ENCODE measurements at regions not wholly inside any gene's neighbourhood (a gene's known extent, or its start where the extent isn't known, plus 50 kb on each side); places are given as distances from the start of the nearest gene placed in this dataset.

GRCh38 chr14:27085500-27085899 is 487.7 kb upstream of the NOVA1 start:
- H3K27me3 Mint-ChIP-seq: no peaks in the 10 kb centered on the region
- no peaks in the 10 kb centered on the region for H3K4me1 Mint-ChIP-seq
- CTCF ChIA-PET: no interaction called here

GRCh38 chr14:27090716-27091115 is 492.9 kb upstream of the NOVA1 start:
- no peaks in the 10 kb centered on the region for H3K4me1 Mint-ChIP-seq
- DNase-seq (no peak), ATAC-seq (no peak)
- ChIA-PET POLR2A (no interaction called here), CTCF (no interaction called here)
- H3K27me3 Mint-ChIP-seq: no peaks in the 10 kb centered on the region
- no peaks in the 10 kb centered on the region for H3K36me3 Mint-ChIP-seq (ENCODE audit: low read depth)
- H3K9me3 Mint-ChIP-seq (ENCODE audit: low read depth): peaks cover 4% of the 10 kb centered on the region
- no peak overlapping the region for H3K27ac Mint-ChIP-seq
- intact Hi-C loops (cut with DNase I, micrococcal nuclease): no loop called here
- H3K4me3 Mint-ChIP-seq: no peak overlapping the region

More at GRCh38 chr14:27085500-27085899, 487.7 kb upstream of the NOVA1 start:
- ATAC-seq (no peak), DNase-seq (no peak)
- intact Hi-C loops (cut with DNase I, micrococcal nuclease): no loop called here
- POLR2A ChIA-PET: no interaction called here
- Mint-ChIP-seq H3K9me3 (ENCODE audit: low read depth) (peaks cover 7% of the 10 kb centered on the region), H3K4me3 (no peak overlapping the region), H3K27ac (no peak overlapping the region), H3K36me3 (ENCODE audit: low read depth) (no peaks in the 10 kb centered on the region)

- ChIA-PET CTCF (no interaction called here), POLR2A (no interaction called here)
- intact Hi-C loops (cut with DNase I, micrococcal nuclease): no loop called here
- H3K9me3 Mint-ChIP-seq (ENCODE audit: low read depth): peaks cover 6% of the 10 kb centered on the region
- H3K27me3 Mint-ChIP-seq: no peaks in the 10 kb centered on the region
- H3K36me3 Mint-ChIP-seq (ENCODE audit: low read depth): no peaks in the 10 kb centered on the region
- no peak overlapping the region for H3K27ac Mint-ChIP-seq
- H3K4me3 Mint-ChIP-seq: no peak overlapping the region
- no peak for ATAC-seq
- no peaks in the 10 kb centered on the region for H3K4me1 Mint-ChIP-seq
- no peak for DNase-seq
These were observed 494.1 kb upstream of the NOVA1 start for GRCh38 chr14:27091973-27092372.

GRCh38 chr14:27096091-27096490 is 498.3 kb upstream of the NOVA1 start:
- ChIA-PET POLR2A (no interaction called here), CTCF (interaction anchor here (0.7 kb wide), 1 partner anchor 19 kb away, joined by 3 read pairs; no protein-coding TSS in a partner anchor)
- no peak for DNase-seq
- no peak for ATAC-seq
- Mint-ChIP-seq H3K4me3 (no peak overlapping the region), H3K27me3 (no peaks in the 10 kb centered on the region), H3K27ac (no peak overlapping the region), H3K36me3 (ENCODE audit: low read depth) (no peaks in the 10 kb centered on the region), H3K9me3 (ENCODE audit: low read depth) (peaks cover 18% of the 10 kb centered on the region), H3K4me1 (no peaks in the 10 kb centered on the region)
- intact Hi-C loops (cut with DNase I, micrococcal nuclease): no loop called here

- no peak overlapping the region for H3K4me3 Mint-ChIP-seq
- DNase-seq: no peak
- no peaks in the 10 kb centered on the region for H3K4me1 Mint-ChIP-seq
- CTCF ChIA-PET: no interaction called here
- H3K9me3 Mint-ChIP-seq (ENCODE audit: low read depth): peaks cover 18% of the 10 kb centered on the region
- H3K36me3 Mint-ChIP-seq (ENCODE audit: low read depth): no peaks in the 10 kb centered on the region
- H3K27ac Mint-ChIP-seq: no peak overlapping the region
- POLR2A ChIA-PET: no interaction called here
- intact Hi-C loops (cut with DNase I, micrococcal nuclease): no loop called here
- ATAC-seq: no peak
- H3K27me3 Mint-ChIP-seq: no peaks in the 10 kb centered on the region
These were observed 500.6 kb upstream of the NOVA1 start for GRCh38 chr14:27098451-27098850.

GRCh38 chr14:27114180-27114579 is 516.3 kb upstream of the NOVA1 start:
- CTCF ChIA-PET: no interaction called here
- Mint-ChIP-seq H3K4me1 (no peaks in the 10 kb centered on the region), H3K27me3 (no peaks in the 10 kb centered on the region), H3K27ac (no peak overlapping the region), H3K9me3 (ENCODE audit: low read depth) (peaks cover 11% of the 10 kb centered on the region), H3K36me3 (ENCODE audit: low read depth) (no peaks in the 10 kb centered on the region), H3K4me3 (no peak overlapping the region)
- intact Hi-C loops (cut with DNase I, micrococcal nuclease): no loop called here
- no peak for ATAC-seq
- POLR2A ChIA-PET: no interaction called here
- no peak for DNase-seq

- H3K4me3 Mint-ChIP-seq: no peak overlapping the region
- H3K27ac Mint-ChIP-seq: no peak overlapping the region
- no peaks in the 10 kb centered on the region for H3K27me3 Mint-ChIP-seq
- H3K36me3 Mint-ChIP-seq (ENCODE audit: low read depth): no peaks in the 10 kb centered on the region
- no peak for DNase-seq
- no peak for ATAC-seq
- ChIA-PET CTCF (no interaction called here), POLR2A (no interaction called here)
- H3K9me3 Mint-ChIP-seq (ENCODE audit: low read depth): peaks cover 25% of the 10 kb centered on the region
- intact Hi-C loops (cut with DNase I, micrococcal nuclease): no loop called here
- H3K4me1 Mint-ChIP-seq: no peaks in the 10 kb centered on the region
These were observed 525.3 kb upstream of the NOVA1 start for GRCh38 chr14:27123162-27123561.

GRCh38 chr14:27127838-27128237 is 530.0 kb upstream of the NOVA1 start:
- peaks cover 20% of the 10 kb centered on the region for H3K9me3 Mint-ChIP-seq (ENCODE audit: low read depth)
- ChIA-PET POLR2A (no interaction called here), CTCF (no interaction called here)

GRCh38 chr14:27134200-27134599 is 536.4 kb upstream of the NOVA1 start:
- no peaks in the 10 kb centered on the region for H3K4me1 Mint-ChIP-seq
- no peaks in the 10 kb centered on the region for H3K27me3 Mint-ChIP-seq
- no peak for ATAC-seq

More at GRCh38 chr14:27127838-27128237, 530.0 kb upstream of the NOVA1 start:
- Mint-ChIP-seq H3K4me3 (no peak overlapping the region), H3K36me3 (ENCODE audit: low read depth) (no peaks in the 10 kb centered on the region), H3K4me1 (no peaks in the 10 kb centered on the region), H3K27ac (no peak overlapping the region), H3K27me3 (no peaks in the 10 kb centered on the region)
- intact Hi-C loops (cut with DNase I, micrococcal nuclease): no loop called here
- ATAC-seq (no peak), DNase-seq (no peak)

GRCh38 chr14:27145170-27145569 is 547.3 kb upstream of the NOVA1 start:
- POLR2A ChIA-PET: no interaction called here
- H3K4me1 Mint-ChIP-seq: no peaks in the 10 kb centered on the region

More at GRCh38 chr14:27134200-27134599, 536.4 kb upstream of the NOVA1 start:
- Mint-ChIP-seq H3K27ac (no peak overlapping the region), H3K9me3 (ENCODE audit: low read depth) (peaks cover 11% of the 10 kb centered on the region), H3K36me3 (ENCODE audit: low read depth) (no peaks in the 10 kb centered on the region), H3K4me3 (no peak overlapping the region)
- intact Hi-C loops (cut with DNase I, micrococcal nuclease): no loop called here
- POLR2A ChIA-PET: no interaction called here
- CTCF ChIA-PET: no interaction called here
- DNase-seq: no peak

GRCh38 chr14:27148143-27148542 is 550.3 kb upstream of the NOVA1 start:
- no peak for ATAC-seq

More at GRCh38 chr14:27145170-27145569, 547.3 kb upstream of the NOVA1 start:
- Mint-ChIP-seq H3K27me3 (no peaks in the 10 kb centered on the region), H3K36me3 (ENCODE audit: low read depth) (no peaks in the 10 kb centered on the region), H3K9me3 (ENCODE audit: low read depth) (peaks cover 14% of the 10 kb centered on the region), H3K4me3 (no peak overlapping the region), H3K27ac (no peak overlapping the region)
- CTCF ChIA-PET: no interaction called here
- DNase-seq (no peak), ATAC-seq (no peak)
- intact Hi-C loops (cut with DNase I, micrococcal nuclease): no loop called here

GRCh38 chr14:27164139-27164538 is 566.3 kb upstream of the NOVA1 start:
- Mint-ChIP-seq H3K9me3 (ENCODE audit: low read depth) (peaks cover 8% of the 10 kb centered on the region), H3K27me3 (no peaks in the 10 kb centered on the region), H3K36me3 (ENCODE audit: low read depth) (no peaks in the 10 kb centered on the region), H3K4me1 (no peaks in the 10 kb centered on the region), H3K4me3 (no peak overlapping the region), H3K27ac (no peak overlapping the region)
- no peak for ATAC-seq
- ChIA-PET CTCF (no interaction called here), POLR2A (no interaction called here)
- intact Hi-C loops (cut with DNase I, micrococcal nuclease): no loop called here
- DNase-seq: no peak

More at GRCh38 chr14:27148143-27148542, 550.3 kb upstream of the NOVA1 start:
- Mint-ChIP-seq H3K9me3 (ENCODE audit: low read depth) (peaks cover 16% of the 10 kb centered on the region), H3K4me1 (no peaks in the 10 kb centered on the region), H3K27me3 (no peaks in the 10 kb centered on the region), H3K36me3 (ENCODE audit: low read depth) (no peaks in the 10 kb centered on the region), H3K4me3 (no peak overlapping the region), H3K27ac (no peak overlapping the region)
- POLR2A ChIA-PET: no interaction called here
- CTCF ChIA-PET: interaction anchor here (0.8 kb wide), 1 partner anchor 12 kb away, joined by 3 read pairs; no protein-coding TSS in a partner anchor
- no peak for DNase-seq
- intact Hi-C loops (cut with DNase I, micrococcal nuclease): no loop called here

GRCh38 chr14:27175489-27175888 is 577.7 kb upstream of the NOVA1 start:
- Mint-ChIP-seq H3K27ac (no peak overlapping the region), H3K9me3 (ENCODE audit: low read depth) (peaks cover 19% of the 10 kb centered on the region), H3K4me3 (no peak overlapping the region), H3K4me1 (no peaks in the 10 kb centered on the region), H3K27me3 (no peaks in the 10 kb centered on the region), H3K36me3 (ENCODE audit: low read depth) (no peaks in the 10 kb centered on the region)
- POLR2A ChIA-PET: no interaction called here
- ATAC-seq (no peak), DNase-seq (no peak)
- intact Hi-C loops (cut with DNase I, micrococcal nuclease): no loop called here
- CTCF ChIA-PET: no interaction called here

All from activated CD4-positive, alpha-beta T cell treated with anti-CD3 and anti-CD28 coated beads for 36 hours (primary cell).